ENCODE measurements at regions not wholly inside any gene's neighbourhood (a gene's known extent, or its start where the extent isn't known, plus 50 kb on each side); places are given as distances from the start of the nearest gene placed in this dataset.
"Not testable (repeated sequence)": the region's sequence is repeated elsewhere in the genome, so short reads cannot be mapped to it uniquely, and the experiment has no call there.

GRCh38 chr21:13935396-13936032 lies 275.2 kb downstream of the LIPI start:
- DNase-seq (ENCODE audit: low spot score), result not testable (repeated sequence)

- DNase-seq (ENCODE audit: low spot score), result not testable (repeated sequence)
Observed at GRCh38 chr21:13934887-13935342, 275.8 kb downstream of the LIPI start.

- DNase-seq (ENCODE audit: low spot score), result not testable (repeated sequence)
Observed at GRCh38 chr21:13923175-13923574, 287.6 kb downstream of the LIPI start.

DNA sequence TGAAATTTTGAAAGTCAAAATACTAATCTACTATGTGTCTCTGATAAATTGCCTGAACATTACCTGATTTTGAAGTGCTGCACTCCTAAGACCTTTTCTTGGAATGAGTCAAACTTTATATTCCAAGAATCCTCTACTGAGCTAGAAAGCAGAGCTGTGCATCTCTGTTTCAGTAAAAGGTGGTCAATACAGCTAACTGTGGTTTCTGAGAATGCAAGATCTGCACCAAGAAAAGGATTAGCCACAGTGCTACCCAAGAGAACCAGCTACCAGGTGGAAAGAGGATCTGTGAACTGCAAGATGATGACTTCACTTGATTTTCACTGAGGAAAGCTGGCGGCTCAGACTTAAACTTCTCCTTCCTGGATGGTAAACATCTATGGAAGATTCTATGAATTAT lies 289.3 kb downstream of the LIPI start:
- DNase-seq (ENCODE audit: low spot score), result not testable (repeated sequence)

- not testable (repeated sequence) for DNase-seq (ENCODE audit: low spot score)
Observed at GRCh38 chr21:13907385-13907784, 297.8 kb downstream of the POTED start.

DNA sequence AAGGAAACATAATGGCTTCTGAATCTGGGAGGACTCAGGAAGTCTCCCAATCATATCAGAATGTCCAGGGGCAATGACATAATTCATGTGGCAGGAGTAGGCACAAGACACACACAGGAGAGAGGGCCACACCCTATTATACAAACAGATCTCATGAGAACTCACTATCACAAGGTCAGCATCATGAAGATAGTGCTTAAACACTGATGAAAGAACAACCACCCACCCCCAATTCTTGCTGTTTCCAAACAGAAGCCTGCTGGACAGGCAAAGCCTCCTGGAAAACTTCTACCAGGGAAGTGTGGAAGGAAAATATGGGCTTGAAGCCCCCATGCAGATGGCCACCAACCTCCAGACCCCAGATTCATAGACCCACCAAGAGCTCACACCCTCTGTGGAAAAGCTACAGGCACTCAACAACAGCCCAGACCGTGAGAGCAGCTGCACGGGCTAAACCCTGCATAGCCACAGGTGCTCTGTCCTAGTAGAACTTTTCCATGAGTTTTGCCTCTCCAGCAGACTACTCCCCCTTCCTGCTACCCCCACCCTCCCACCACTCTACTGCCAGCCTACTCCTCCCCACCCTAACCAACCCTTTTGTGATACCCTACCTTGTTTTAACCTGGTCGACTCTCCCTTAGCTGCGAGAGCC lies 287.1 kb downstream of the POTED start:
- DNase-seq (ENCODE audit: low spot score), result not testable (repeated sequence)

- not testable (repeated sequence) for DNase-seq (ENCODE audit: low spot score)
Observed at GRCh38 chr21:13893617-13894016, 284.0 kb downstream of the POTED start.

DNA sequence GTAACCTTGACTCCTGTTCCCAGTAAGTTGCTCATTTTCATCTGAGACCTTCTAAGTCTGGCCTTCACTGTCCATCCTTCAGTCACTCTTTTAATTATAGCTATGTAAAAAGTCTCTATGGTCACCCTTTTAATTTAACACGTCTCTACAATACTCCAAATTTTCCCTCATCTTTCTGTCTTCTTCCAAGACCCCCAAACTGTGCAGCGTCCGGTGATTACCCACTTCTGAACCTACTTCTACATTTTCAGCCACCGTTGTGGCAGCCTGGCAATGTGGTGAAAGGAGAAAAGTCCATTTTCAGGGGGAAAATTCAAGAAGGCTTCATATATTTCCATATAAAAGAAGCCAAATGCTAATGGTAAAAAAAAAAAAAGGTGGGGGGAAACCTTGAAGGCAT lies 283.4 kb downstream of the POTED start:
- DNase-seq (ENCODE audit: low spot score), result not testable (repeated sequence)

GRCh38 chr21:13892146-13892751 lies 282.7 kb downstream of the POTED start:
- DNase-seq (ENCODE audit: low spot score), result not testable (repeated sequence)

GRCh38 chr21:13889176-13889575 lies 279.6 kb downstream of the POTED start:
- not testable (repeated sequence) for DNase-seq (ENCODE audit: low spot score)

- not testable (repeated sequence) for DNase-seq (ENCODE audit: low spot score)
Observed at GRCh38 chr21:13883641-13884395, 274.2 kb downstream of the POTED start.

DNA sequence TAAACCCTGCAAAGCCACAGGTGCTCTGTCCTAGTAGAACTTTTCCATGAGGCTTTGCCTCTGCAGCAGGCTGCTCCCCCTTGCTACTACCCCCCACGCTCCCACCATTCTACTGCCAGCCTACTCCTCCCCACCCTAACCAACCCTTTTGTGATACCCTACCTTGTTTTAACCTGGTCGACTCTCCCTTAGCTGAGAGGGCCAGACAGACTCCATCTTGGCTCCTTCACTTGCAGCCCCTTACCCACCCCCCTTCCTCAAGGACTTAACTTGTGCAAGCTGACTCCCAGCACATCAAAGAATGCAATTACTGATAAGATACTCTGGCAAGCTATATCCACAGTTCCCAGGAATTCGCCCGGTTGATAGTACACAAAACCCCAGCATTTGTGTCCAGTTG lies 267.9 kb downstream of the POTED start:
- not testable (repeated sequence) for DNase-seq (ENCODE audit: low spot score)

- DNase-seq (ENCODE audit: low spot score), result not testable (repeated sequence)
Observed at GRCh38 chr21:13876999-13877398, 267.4 kb downstream of the POTED start.

- not testable (repeated sequence) for DNase-seq (ENCODE audit: low spot score)
Observed at GRCh38 chr21:13874001-13874400, 264.4 kb downstream of the POTED start.

DNA sequence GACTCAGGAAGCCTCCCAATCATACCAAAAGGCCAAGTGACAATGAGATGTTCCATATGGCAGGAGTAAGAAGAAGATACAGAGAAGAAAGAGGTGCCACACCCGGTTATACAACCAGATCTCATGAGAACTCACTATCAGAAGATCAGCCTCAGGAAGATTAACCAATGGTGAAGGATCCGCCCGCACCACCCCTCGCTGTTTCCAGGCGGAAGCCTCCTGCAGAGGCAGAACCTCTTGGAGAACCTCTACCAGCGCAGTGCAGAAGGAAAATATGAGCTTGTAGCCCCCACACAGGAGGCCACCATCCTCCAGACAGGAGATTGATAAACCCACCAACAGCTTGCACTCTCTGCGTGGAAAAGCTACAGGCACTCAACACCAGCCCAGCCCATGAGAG lies 245.1 kb downstream of the POTED start:
- no peak for DNase-seq (ENCODE audit: low spot score)

DNA sequence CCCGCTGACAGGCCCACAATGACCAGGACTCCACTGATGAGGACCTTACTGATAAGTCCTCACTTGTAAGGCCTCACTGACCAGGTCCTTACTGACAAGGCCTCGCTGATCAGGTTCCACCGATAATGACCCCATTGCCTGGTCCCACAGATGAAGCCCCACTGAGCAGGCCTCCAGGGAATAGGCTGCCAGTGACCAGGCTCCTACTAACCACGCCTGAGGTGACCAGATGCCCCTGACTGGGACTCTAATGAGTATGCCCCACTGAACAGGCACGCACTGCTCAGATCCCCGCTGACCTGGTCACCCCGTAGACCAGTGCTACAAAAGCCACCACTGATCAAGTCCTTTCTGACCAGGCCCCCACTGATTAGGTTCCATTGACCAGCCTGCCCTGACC lies 241.2 kb downstream of the POTED start:
- DNase-seq (ENCODE audit: low spot score), result not testable (repeated sequence)

DNA sequence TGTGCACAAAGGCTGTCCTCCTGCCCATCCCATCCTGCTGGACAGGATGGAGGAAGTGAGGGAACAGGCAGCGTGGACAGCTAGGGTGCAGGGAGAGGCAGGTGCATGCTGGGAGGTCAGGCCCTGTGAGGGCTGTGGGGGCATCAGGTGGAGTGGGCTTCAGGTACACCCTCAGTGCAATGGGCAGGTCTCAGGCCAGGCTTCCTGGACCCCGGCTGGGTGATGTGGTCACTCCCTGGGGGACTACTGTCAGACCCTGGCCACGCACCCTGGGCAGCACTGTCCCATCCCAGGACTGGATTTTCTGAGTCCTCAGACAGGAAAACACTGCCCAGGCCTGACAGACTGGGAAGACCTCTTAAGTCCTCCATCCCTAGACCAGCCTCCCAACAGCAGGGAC lies 239.9 kb downstream of the POTED start:
- not testable (repeated sequence) for DNase-seq (ENCODE audit: low spot score)

DNA sequence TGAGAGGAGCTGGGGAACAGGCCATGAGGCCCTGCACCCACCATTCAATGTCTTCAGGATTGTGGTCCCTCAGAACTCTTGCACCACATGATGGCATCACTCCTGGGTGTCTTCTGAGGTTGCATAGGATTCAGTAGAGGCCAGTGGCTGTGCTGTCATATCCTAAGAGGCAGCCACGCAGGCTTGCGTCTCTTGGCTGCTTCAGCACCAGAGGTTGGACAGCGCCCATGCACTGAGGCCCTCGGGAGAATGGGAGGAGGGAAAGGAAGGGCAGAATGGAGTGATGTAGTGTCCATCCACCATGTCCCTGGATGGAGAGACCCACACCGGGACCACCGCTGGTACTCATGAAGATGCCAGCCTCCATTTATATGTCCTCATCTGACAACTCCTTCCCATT lies 237.1 kb downstream of the POTED start:
- not testable (repeated sequence) for DNase-seq (ENCODE audit: low spot score)

DNA sequence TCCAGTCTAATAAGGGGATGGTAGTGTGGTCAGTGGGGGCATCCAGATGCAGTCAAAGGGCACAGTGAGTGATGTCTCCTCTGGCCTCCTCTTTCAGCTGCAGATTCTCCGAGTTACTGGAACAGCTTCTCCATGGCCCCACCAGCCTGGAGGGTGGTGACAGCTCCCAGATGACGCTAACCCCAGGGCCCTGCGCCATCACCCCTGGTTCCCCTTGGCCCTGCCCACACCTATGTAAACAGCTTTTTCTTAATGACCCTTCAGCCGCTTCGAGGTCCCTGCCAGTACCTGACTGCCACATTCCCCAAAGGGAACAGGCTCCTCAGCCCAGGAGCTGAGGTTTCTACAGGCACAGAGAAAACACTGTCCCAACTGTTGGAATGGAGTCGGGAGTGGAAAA lies 235.0 kb downstream of the POTED start:
- DNase-seq (ENCODE audit: low spot score), result not testable (repeated sequence)

GRCh38 chr21:13843081-13843480 lies 233.5 kb downstream of the POTED start:
- DNase-seq (ENCODE audit: low spot score), result not testable (repeated sequence)

DNA sequence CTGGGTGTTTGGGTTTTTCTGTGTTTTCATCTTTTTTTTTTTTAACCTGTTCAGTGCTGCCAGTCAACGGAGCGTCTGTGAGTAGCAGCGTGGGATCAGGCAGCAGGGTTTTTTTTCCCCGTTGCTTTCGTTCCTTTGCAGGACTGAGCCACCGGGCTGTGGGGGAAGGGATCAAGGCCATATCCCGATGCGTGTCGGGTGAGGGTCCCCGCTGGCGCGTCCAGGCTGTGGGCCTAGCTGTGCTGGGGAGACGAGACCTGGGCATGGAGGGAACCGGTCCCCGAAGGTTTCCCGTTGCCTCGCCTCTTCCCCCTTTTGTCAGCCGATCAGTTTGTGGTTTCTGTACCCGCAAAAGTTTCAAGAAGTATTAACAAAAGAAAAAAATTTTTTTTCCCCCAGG lies 218.1 kb downstream of the POTED start:
- not testable (repeated sequence) for DNase-seq (ENCODE audit: low spot score)

DNA sequence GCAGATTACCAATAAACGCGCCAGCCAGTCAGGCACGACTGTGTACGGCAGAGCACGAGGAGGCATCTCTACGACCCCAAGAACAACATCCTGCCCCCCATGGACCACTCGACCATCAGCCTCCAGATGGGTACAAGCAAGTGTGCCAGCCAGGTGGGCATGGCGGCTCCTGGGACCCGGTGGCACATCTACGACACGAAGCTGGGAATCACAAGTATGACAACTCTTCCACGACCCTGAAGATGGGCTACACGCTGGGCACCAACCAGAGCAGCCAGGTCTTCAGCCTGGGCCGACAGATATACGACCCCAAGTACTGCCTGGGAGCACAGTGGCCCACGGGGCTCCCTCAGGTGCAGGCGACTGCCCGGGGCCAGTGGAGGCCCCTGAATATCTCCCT lies 217.6 kb downstream of the POTED start:
- no peak for DNase-seq (ENCODE audit: low spot score)
